GM12892 (cell line): ENCODE measurements at regions not wholly inside any gene's neighbourhood (a gene's known extent, or its start where the extent isn't known, plus 50 kb on each side); places are given as distances from the start of the nearest gene placed in this dataset.

Experiments used
- POLR2A ChIP-seq: IDR thresholded peaks from 2 replicates; pipeline ENCODE4 v1.6.1; 2011; ENCODE audit warnings: low read depth, low read length, control low read depth
- POLR2AphosphoS5 ChIP-seq: IDR thresholded peaks from 2 replicates; pipeline ENCODE4 v1.6.1; 2011; ENCODE audit warnings: low read depth, low read length, control low read depth

GRCh38 chr5:119726544-119726943 lies 97.2 kb downstream of the FAM170A start:
- TF ChIP-seq POLR2AphosphoS5, result no peak
- TF ChIP-seq POLR2A, result no peak
